ENCODE measurements at regions not wholly inside any gene's neighbourhood (a gene's known extent, or its start where the extent isn't known, plus 50 kb on each side); places are given as distances from the start of the nearest gene placed in this dataset.

DNA sequence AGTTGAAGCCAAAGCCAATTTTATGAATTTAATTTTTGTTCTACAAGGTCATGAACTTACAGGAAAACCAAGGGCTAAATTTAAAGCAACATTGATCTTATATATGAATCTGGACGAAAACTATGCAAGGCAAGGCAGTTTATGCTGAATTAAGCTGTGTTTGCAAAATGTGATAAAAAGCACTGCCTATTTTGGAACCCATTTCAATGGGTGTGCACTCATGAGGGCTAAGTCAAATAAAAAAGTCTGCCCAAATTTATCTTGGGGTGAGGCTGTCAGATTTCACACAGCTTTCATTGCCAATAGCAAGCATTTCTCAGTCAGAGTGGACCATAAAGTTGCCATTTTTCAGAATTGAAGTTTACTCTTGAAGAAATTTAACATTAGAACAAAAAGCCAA is 199.9 kb downstream of the LURAP1L start:
- TF ChIP-seq, protein P1, sequence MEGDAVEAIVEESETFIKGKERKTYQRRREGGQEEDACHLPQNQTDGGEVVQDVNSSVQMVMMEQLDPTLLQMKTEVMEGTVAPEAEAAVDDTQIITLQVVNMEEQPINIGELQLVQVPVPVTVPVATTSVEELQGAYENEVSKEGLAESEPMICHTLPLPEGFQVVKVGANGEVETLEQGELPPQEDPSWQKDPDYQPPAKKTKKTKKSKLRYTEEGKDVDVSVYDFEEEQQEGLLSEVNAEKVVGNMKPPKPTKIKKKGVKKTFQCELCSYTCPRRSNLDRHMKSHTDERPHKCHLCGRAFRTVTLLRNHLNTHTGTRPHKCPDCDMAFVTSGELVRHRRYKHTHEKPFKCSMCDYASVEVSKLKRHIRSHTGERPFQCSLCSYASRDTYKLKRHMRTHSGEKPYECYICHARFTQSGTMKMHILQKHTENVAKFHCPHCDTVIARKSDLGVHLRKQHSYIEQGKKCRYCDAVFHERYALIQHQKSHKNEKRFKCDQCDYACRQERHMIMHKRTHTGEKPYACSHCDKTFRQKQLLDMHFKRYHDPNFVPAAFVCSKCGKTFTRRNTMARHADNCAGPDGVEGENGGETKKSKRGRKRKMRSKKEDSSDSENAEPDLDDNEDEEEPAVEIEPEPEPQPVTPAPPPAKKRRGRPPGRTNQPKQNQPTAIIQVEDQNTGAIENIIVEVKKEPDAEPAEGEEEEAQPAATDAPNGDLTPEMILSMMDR (IDR thresholded peaks at IDR 0.05; ENCODE audit: low read length) = no peak
- TF ChIP-seq EZH2 (optimal IDR thresholded peaks at IDR 0.05; ENCODE audit: low read depth, low read length) (no peak), EZH2phosphoT487 (IDR thresholded peaks at IDR 0.05; ENCODE audit: low read length) (no peak)
